HFFc6 (cell line): ENCODE measurements at regions not wholly inside any gene's neighbourhood (a gene's known extent, or its start where the extent isn't known, plus 50 kb on each side); places are given as distances from the start of the nearest gene placed in this dataset.
"Not testable (repeated sequence)": the region's sequence is repeated elsewhere in the genome, so short reads cannot be mapped to it uniquely, and the experiment has no call there.

Experiments
- DNase-seq: peaks from one replicate; pipeline ENCODE4 v3.0.0-alpha.2; 2018
- H3K27ac Mint-ChIP-seq: 2 replicates; pipeline ENCODE4 v1.8.0; 2020; ENCODE audit warnings: mild to moderate bottlenecking, mixed read lengths
- H3K27me3 Mint-ChIP-seq: 2 replicates; pipeline ENCODE4 v1.8.0; 2021; ENCODE audit warnings: mild to moderate bottlenecking, moderate library complexity, mixed read lengths; ENCODE audit not compliant: insufficient read depth
- H3K36me3 Mint-ChIP-seq: 2 replicates; pipeline ENCODE4 v1.8.0; 2021; ENCODE audit warnings: low read depth, mixed read lengths
- H3K4me1 Mint-ChIP-seq: 2 replicates; pipeline ENCODE4 v1.8.0; 2020; ENCODE audit warnings: low read depth, mixed read lengths
- H3K4me3 Mint-ChIP-seq: 2 replicates; pipeline ENCODE4 v1.8.0; 2020; ENCODE audit warnings: mild to moderate bottlenecking, moderate library complexity, mixed read lengths
- H3K9me3 Mint-ChIP-seq: 2 replicates; pipeline ENCODE4 v1.8.0; 2020; ENCODE audit warnings: mild to moderate bottlenecking, mixed read lengths
- CTCF ChIP-seq: fragments of 200-600 bp; sonication (generic); IDR thresholded peaks from 2 replicates; pipeline ENCODE4 v1.5.0; 2021; ENCODE audit warnings: antibody characterized with exemption, mild to moderate bottlenecking

GRCh38 chr15:95772982-95773381, 557.5 kb upstream of the NR2F2 start:
- H3K9me3 Mint-ChIP-seq: no peaks in the 10 kb centered on the region
- no peaks in the 10 kb centered on the region for H3K27me3 Mint-ChIP-seq
- no peak for DNase-seq
- H3K4me3 Mint-ChIP-seq: no peak overlapping the region
- H3K36me3 Mint-ChIP-seq: no peaks in the 10 kb centered on the region
- peaks cover 13% of the 10 kb centered on the region for H3K4me1 Mint-ChIP-seq
- no peak for TF ChIP-seq CTCF
- H3K27ac Mint-ChIP-seq: no peak overlapping the region

- Mint-ChIP-seq H3K4me3 (no peak overlapping the region), H3K4me1 (no peaks in the 10 kb centered on the region), H3K36me3 (peaks cover 35% of the 10 kb centered on the region), H3K9me3 (peaks cover 41% of the 10 kb centered on the region), H3K27ac (no peak overlapping the region), H3K27me3 (no peaks in the 10 kb centered on the region; the same call in 1 of the 2 replicates)
- TF ChIP-seq CTCF: no peak
- DNase-seq: no peak
These were observed 546.0 kb upstream of the NR2F2 start for GRCh38 chr15:95784508-95784907.

GRCh38 chr15:95785276-95785675, 545.2 kb upstream of the NR2F2 start:
- H3K4me3 Mint-ChIP-seq, H3K4me1 Mint-ChIP-seq, DNase-seq, H3K27me3 Mint-ChIP-seq, H3K27ac Mint-ChIP-seq: not testable (repeated sequence)
- Mint-ChIP-seq H3K9me3 (peaks cover 41% of the 10 kb centered on the region), H3K36me3 (peaks cover 35% of the 10 kb centered on the region)

- no peak for TF ChIP-seq CTCF
- H3K4me1 Mint-ChIP-seq: peaks cover 15% of the 10 kb centered on the region
- H3K27ac Mint-ChIP-seq: no peak overlapping the region
- H3K9me3 Mint-ChIP-seq: no peaks in the 10 kb centered on the region
- no peaks in the 10 kb centered on the region for H3K36me3 Mint-ChIP-seq
- DNase-seq: peak; percentile 74
- H3K27me3 Mint-ChIP-seq: no peaks in the 10 kb centered on the region
- H3K4me3 Mint-ChIP-seq: no peak overlapping the region
These were observed 537.3 kb upstream of the NR2F2 start for GRCh38 chr15:95793231-95793630.

GRCh38 chr15:95795386-95795785, 535.1 kb upstream of the NR2F2 start:
- Mint-ChIP-seq H3K27me3 (no peaks in the 10 kb centered on the region; the same call in 1 of the 2 replicates), H3K27ac (no peak overlapping the region), H3K4me3 (no peak overlapping the region), H3K9me3 (no peaks in the 10 kb centered on the region), H3K36me3 (no peaks in the 10 kb centered on the region), H3K4me1 (peaks cover 33% of the 10 kb centered on the region)
- TF ChIP-seq CTCF: no peak
- DNase-seq: no peak

- peak; percentile 86 for DNase-seq
- Mint-ChIP-seq H3K27me3 (no peaks in the 10 kb centered on the region; the same call in 1 of the 2 replicates), H3K4me1 (peaks cover 32% of the 10 kb centered on the region), H3K36me3 (0 out of 2 replicates have a peak, but pooled peaks cover 3% of the 10 kb centered on the region), H3K9me3 (no peaks in the 10 kb centered on the region), H3K27ac (peak overlapping the region; percentile 11; the same call in 1 of the 2 replicates), H3K4me3 (no peak overlapping the region)
- no peak for TF ChIP-seq CTCF
These were observed 531.0 kb upstream of the NR2F2 start for GRCh38 chr15:95799286-95800200.
